ENCODE measurements at regions not wholly inside any gene's neighbourhood (a gene's known extent, or its start where the extent isn't known, plus 50 kb on each side); places are given as distances from the start of the nearest gene placed in this dataset.

DNA sequence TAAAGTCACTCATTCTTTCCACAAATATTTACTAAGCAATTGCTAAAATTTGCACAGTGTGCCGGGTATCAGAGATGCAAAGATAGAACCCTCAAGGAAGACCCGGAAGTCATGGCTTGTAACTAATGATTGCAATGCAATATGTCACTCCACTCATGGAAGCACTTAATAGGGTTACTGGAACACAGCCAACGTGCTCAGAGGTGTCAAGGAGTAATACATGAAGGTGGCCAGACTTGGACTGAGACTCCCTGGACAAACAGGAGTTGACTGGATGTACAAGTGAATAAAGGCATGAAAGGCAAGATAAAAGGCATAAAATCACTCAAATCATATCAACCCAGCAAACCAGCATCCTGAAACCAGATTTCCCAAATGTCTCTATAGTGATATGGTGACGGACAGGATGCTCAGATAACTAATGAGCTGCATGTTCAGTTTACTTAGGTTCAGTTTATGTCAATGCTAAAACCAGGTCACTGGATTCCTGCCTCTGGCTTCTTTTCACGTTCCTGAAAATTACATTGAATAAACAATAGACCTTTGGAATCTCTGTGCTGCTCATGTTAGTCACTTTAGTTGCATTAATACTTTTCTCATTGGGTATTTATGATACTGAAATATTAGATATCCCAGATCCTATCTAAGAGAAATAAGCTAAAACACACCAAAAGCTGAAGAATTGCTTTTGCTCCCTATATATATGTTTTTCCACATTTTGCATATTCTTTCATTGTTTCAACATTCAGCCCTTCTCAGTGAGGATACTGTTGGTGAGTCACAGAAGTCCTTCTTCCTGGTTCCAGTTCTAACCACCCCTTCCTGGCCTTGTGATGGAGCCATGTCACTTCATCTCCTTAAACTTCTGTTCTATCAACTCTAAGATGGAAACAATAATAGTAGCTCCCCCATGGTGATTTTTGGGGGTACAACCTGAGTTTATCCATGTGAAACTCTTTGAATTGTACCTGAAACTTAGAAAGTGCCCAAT lies 688.9 kb upstream of the ID2 start:
- DNase-seq (ENCODE audit: low read depth, low spot score) = no peak
- ChIA-PET POLR2A (no interaction called here), CTCF (no interaction called here), RAD21 (ENCODE audit: low non-redundant PET in 1 of 2, low total read pairs in 2 of 2, uncharacterized antibody in 2 of 2, unreplicated experiment in 2 of 2) (no interaction called here)
- no peak for ATAC-seq
- Histone ChIP-seq H3K27ac (ENCODE audit: low read depth, low read length) (no peak overlapping the region), H3K4me2 (ENCODE audit: low read length) (no peak overlapping the region), H3K79me2 (ENCODE audit: insufficient read depth, low read length) (no peaks in the 10 kb centered on the region), H3K4me1 (ENCODE audit: control insufficient read depth in 1 of 2, insufficient read depth in 2 of 2, low read length in 2 of 2) (no peaks in the 10 kb centered on the region), H2AFZ (ENCODE audit: low read depth, low read length, poor library complexity, severe bottlenecking) (no peak overlapping the region), H3K9me3 (ENCODE audit: control insufficient read depth in 1 of 2, insufficient read depth in 1 of 2, low read depth in 1 of 2, low read length in 2 of 2) (no peaks in the 10 kb centered on the region), H3K9me2 (ENCODE audit: insufficient read depth) (no peaks in the 10 kb centered on the region), H4K20me1 (ENCODE audit: insufficient read depth) (no peaks in the 10 kb centered on the region), H3K36me3 (ENCODE audit: control insufficient read depth in 1 of 2, insufficient read depth in 2 of 2, low read length in 2 of 2) (no peaks in the 10 kb centered on the region), H3K4me3 (replicated peaks in 1 of 2; ENCODE audit: low read depth in 1 of 2, low read length in 2 of 2) (no peak overlapping the region), H3K9ac (ENCODE audit: low read length) (no peak overlapping the region), H3K27me3 (ENCODE audit: insufficient read depth, low read length) (peaks cover 19% of the 10 kb centered on the region)
- TF ChIP-seq EGR1 (IDR thresholded peaks at IDR 0.05; ENCODE audit: low read depth) (no peak), SP1 (IDR thresholded peaks at IDR 0.05; ENCODE audit: low read depth) (no peak), ZNF274 (IDR thresholded peaks at IDR 0.05; ENCODE audit: low read depth, low read length) (no peak), EZH2 (IDR thresholded peaks at IDR 0.05) (no peak), YY1 (IDR thresholded peaks at IDR 0.05; ENCODE audit: extremely low read depth, insufficient replicate concordance, low read depth, low read length) (no peak), ZFX (IDR thresholded peaks at IDR 0.05) (no peak), TCF7L2 (IDR thresholded peaks at IDR 0.05; ENCODE audit: borderline replicate concordance, extremely low read depth, insufficient read depth, insufficient read length) (no peak)
- TF ChIP-seq, protein P1, sequence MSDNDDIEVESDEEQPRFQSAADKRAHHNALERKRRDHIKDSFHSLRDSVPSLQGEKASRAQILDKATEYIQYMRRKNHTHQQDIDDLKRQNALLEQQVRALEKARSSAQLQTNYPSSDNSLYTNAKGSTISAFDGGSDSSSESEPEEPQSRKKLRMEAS (IDR thresholded peaks at IDR 0.05) = no peak
- intact Hi-C loops (cut with micrococcal nuclease) = no loop called here
- BruUV-seq (replicated peaks) = no TSS peak

DNA sequence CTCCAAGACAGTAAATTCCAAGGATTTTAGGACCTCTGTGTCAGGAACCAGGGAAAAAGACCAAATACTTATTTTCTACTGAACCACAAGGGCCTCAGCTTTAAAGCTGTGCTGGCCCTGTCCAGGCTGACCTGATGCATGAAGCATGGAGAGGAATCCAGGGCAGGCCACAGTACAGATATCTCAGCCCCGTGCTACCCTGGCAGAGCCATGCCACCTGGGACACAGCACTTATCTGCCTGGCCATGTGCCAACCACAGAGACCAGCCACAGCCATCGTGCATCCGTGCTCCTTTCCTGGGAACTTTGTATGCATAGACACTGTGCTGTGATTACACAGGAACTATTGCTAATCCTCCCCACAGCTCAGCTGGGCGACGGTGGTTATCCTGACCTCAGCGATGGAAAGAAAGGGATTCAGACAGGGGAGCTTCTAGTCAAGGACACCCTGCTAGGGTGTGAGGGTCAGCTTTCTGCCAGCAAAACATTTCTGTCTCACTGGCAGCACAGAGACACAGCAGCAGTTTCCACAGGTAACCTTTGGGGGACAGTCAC lies 687.4 kb upstream of the ID2 start:
- no peak overlapping the region for H3K4me2 ChIP-seq (ENCODE audit: low read length)
- TF ChIP-seq YY1 (IDR thresholded peaks at IDR 0.05; ENCODE audit: extremely low read depth, insufficient replicate concordance, low read depth, low read length) (no peak), FOSL1 (IDR thresholded peaks at IDR 0.05; ENCODE audit: low read depth) (no peak), ZNF274 (IDR thresholded peaks at IDR 0.05; ENCODE audit: low read depth, low read length) (no peak), CEBPB (IDR thresholded peaks at IDR 0.05; ENCODE audit: low read depth) (no peak), JUND (IDR thresholded peaks at IDR 0.05) (no peak), EZH2phosphoT487 (IDR thresholded peaks at IDR 0.05; ENCODE audit: borderline replicate concordance) (no peak)
- TF ChIP-seq, protein P1 (IDR thresholded peaks at IDR 0.05) = no peak
- TF ChIP-seq, protein P2, sequence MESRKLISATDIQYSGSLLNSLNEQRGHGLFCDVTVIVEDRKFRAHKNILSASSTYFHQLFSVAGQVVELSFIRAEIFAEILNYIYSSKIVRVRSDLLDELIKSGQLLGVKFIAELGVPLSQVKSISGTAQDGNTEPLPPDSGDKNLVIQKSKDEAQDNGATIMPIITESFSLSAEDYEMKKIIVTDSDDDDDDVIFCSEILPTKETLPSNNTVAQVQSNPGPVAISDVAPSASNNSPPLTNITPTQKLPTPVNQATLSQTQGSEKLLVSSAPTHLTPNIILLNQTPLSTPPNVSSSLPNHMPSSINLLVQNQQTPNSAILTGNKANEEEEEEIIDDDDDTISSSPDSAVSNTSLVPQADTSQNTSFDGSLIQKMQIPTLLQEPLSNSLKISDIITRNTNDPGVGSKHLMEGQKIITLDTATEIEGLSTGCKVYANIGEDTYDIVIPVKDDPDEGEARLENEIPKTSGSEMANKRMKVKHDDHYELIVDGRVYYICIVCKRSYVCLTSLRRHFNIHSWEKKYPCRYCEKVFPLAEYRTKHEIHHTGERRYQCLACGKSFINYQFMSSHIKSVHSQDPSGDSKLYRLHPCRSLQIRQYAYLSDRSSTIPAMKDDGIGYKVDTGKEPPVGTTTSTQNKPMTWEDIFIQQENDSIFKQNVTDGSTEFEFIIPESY (IDR thresholded peaks at IDR 0.05; ENCODE audit: extremely low read depth, insufficient replicate concordance, low read length) = no peak
- no peak overlapping the region for H3K27ac ChIP-seq (ENCODE audit: low read depth, low read length)
- H3K27me3 ChIP-seq (ENCODE audit: insufficient read depth, low read length) = peaks cover 19% of the 10 kb centered on the region
- POLR2A ChIA-PET = no interaction called here
- no TSS peak for BruUV-seq (replicated peaks)
- RAD21 ChIA-PET (ENCODE audit: low non-redundant PET in 1 of 2, low total read pairs in 2 of 2, uncharacterized antibody in 2 of 2, unreplicated experiment in 2 of 2) = no interaction called here
- no peak overlapping the region for H2AFZ ChIP-seq (ENCODE audit: low read depth, low read length, poor library complexity, severe bottlenecking)
- no peaks in the 10 kb centered on the region for H3K9me3 ChIP-seq (ENCODE audit: control insufficient read depth in 1 of 2, insufficient read depth in 1 of 2, low read depth in 1 of 2, low read length in 2 of 2)
- H4K20me1 ChIP-seq (ENCODE audit: insufficient read depth) = no peaks in the 10 kb centered on the region
- H3K4me3 ChIP-seq (replicated peaks in 1 of 2; ENCODE audit: low read depth in 1 of 2, low read length in 2 of 2) = no peak overlapping the region
- no peak for DNase-seq (ENCODE audit: low read depth, low spot score)
- H3K79me2 ChIP-seq (ENCODE audit: insufficient read depth, low read length) = no peaks in the 10 kb centered on the region
- ATAC-seq = no peak
- no peaks in the 10 kb centered on the region for H3K4me1 ChIP-seq (ENCODE audit: control insufficient read depth in 1 of 2, insufficient read depth in 2 of 2, low read length in 2 of 2)
- H3K9me2 ChIP-seq (ENCODE audit: insufficient read depth) = no peaks in the 10 kb centered on the region
- intact Hi-C loops (cut with micrococcal nuclease) = no loop called here
- no peak overlapping the region for H3K9ac ChIP-seq (ENCODE audit: low read length)
- H3K36me3 ChIP-seq (ENCODE audit: control insufficient read depth in 1 of 2, insufficient read depth in 2 of 2, low read length in 2 of 2) = no peaks in the 10 kb centered on the region
- CTCF ChIA-PET = no interaction called here
